ENCODE measurements at regions not wholly inside any gene's neighbourhood (a gene's known extent, or its start where the extent isn't known, plus 50 kb on each side); places are given as distances from the start of the nearest gene placed in this dataset.
"Not testable (repeated sequence)": the region's sequence is repeated elsewhere in the genome, so short reads cannot be mapped to it uniquely, and the experiment has no call there.

DNA sequence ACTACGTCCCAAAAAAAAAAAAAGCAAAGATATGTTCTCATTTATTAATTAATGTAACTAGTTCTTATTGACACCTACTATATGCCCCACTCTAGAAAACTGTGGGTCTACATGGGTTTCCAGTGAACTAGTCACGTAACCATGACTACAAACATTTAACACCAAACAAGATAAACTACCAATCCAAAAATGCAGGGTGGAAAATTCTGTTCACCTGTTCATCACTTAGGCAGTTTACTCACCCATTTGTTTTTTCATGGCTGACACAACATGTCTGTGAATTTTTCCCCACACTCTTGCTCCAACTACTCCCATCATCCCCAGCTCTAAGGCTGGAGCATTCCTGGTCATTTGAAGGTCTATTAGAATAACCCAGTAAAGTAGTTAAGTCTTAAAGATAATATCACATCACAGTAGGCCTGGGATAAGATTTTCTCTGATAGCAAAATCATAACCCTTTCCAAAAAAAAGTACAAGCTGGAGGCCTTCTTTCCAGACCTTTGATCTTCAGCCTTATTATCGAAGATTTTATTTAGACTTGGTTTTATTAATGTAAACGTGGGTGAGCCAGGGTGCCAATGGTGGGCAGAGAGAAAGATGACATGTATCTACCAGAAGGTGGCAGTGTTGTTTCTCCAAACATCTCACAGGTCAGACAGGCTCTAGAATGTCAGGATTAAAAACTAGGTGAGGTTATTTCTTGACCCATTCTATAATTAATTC lies 61.6 kb upstream of the DAAM1 start:
- ATAC-seq, result peak; percentile 63 to 66

DNA sequence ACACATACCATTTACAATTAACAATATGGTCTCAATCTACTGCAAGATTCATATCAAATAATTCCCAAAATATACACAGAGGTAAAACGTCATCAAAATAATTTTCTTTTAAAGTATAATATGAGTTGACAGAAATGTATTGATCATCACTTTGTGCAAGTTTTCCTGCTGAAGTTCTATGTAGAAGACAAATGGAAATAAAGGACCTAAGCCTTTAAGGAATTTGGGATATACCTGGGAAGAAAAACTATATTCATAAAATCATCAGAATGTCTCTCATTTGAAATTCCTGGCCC lies 61.1 kb upstream of the DAAM1 start:
- ATAC-seq, result no peak

DNA sequence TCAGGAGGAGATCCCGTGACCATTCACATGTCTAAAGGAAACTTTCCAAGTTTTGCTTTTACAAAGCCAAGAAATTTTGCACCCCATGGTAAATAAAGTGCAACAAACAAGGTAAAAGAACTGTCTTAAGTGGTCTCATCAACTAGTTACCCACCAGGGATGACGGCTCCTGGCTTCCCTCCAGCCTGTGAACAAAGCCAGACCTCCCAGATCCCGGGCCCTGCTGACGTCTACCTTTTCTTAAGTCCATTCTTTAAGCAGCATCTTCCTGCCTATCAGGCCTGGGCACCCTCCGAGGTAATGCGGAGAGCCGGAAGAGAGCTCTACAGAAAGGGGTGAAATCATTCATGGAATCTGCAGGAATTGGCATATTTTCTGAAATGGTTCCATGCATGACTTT lies 58.0 kb upstream of the DAAM1 start:
- no peak for ATAC-seq

DNA sequence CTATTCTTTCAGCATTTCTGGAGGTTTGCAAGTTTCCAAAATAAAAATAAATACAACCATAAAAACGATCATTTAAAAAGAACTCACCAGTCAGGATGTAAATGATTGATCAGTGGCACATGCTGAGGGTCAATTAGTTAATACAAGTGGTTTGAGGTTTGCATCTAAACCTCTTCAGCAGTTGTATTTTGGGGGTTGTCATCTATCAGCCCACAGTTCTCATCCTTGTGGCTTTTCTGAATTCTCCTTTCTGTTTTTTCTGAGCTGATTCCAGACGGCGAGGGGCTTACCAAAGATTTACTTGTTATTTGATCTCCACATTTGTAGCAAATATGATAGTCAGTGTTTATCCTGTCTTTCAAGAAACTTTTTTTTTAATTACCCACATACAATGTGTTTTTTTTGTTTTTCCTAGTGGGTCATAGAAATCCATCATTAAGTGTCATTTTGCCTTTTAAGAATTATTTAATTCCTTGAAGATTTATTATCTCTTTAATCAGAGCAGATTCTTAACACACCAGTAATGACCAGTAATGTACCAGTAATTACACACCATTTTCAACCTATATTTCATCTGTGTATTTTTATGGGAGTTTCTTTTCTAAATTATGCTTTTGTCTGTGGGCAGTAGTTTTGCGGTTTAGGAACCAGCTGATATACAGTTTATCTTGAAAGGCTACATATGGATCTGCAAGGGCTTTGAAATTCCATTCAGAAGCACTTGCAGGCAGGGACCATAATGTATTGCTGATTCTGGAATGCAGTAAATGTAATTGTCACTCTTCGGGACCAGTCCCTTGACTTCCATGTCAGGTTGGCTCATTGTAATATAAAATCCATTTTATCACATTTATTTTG lies 56.3 kb upstream of the DAAM1 start:
- ATAC-seq, result no peak

DNA sequence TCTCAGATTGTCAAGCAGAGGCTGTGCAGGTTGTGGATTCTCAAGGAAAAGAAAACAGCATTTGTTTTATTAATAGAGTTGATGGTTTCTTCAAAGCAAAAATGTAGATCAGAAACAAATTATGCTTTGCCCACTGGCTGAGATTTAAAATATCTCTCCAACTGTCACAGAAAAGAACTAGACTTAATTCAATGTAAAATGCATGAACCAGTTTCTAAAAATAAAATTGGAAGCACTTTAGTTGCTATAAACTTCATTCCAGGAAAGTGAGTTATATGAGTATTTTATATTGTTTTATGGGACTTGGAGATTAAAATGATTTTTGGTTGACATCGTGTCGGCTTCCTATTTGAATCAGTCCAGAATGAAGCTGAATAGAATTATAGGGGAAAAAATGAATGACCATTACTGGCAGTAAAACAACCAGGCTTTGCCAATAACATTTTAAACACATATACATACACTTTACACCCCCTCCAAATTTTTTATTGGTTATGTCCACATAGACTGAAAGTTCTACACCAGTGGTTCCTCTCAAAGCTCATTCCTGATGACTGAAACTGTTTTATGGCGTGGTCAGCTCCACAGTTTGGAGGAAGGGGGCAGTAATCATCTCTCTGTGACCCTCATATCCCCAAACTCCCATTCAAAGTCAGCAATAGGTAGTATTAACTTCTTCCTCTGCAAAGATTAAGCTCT lies 55.5 kb upstream of the DAAM1 start:
- no peak for ATAC-seq

DNA sequence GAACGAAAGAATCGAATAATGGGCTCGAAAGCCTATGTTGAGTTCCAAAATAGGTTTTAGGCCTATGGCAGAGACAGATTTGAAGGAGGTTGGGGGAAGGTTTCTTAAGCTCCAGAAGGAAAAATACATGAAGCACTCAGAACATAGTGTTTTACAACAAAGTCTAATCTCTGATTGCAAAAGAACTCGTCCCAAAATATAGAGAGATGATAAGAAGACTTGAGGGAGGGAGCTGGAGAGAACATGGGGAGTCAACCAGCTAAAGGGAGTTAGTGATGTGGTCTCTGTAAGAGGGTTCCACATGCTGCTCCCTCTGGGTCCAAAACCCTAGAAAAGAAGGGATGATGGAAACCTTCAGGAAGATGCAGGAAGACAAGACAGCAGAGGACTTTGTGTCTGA lies 54.8 kb upstream of the DAAM1 start:
- ATAC-seq, result no peak

DNA sequence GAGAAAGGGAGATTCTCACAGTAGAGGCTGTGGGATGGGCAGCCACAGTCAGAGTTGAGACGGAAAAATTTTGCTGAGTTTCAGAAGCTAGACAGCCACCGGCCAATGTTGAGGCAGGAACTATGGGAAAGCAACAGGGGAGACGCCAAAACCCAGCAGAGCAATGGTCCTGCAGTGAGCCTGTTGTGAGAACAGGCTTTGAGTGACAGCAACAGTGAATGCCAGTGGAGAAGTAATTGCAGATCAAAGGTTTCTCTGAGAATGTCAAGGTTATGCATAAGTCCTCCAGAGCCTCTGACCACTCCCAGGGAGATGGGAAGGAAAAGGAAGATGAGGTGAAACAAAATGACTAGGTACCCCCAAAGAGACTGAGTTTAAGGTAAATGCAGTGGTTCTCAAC lies 54.2 kb upstream of the DAAM1 start:
- ATAC-seq, result no peak

DNA sequence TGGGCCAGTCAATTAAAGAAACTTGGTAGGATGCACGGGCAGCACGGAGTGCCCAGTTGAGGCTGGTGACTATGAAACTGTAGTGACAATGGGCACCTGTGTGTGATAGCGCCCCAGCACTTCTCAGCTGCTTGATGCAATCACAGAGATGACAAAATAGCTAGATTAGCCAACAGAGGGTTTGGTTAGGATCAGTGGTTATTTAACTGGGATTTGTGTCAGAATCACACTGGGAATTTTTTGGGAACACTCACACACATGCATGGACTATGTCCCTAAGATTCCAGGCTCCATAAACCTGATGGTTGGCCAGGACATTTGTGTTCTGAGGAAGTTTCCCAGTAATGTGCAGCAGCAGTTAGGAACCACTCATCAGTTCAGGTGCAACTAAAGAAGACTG lies 51.2 kb upstream of the DAAM1 start:
- ATAC-seq, result no peak

DNA sequence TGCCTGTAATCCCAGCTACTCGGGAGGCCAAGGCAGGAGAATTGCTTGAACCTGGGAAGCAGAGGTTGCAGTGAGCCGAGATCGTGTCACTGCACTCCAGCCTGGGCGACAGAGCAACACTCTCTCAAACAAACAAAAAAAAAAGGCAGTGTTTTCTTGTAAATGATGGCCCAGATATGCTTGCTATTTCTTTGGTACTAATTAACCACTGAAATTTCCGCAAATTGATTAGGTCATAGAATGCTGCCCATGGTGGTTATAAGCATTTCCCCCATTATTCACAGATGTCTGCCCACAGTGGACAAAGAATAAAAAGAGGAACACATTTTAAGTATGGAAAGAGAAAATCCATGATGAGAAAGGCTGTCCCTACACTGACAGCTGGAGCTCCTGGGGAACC lies 49.9 kb upstream of the DAAM1 start:
- not testable (repeated sequence) for ATAC-seq
